Smooth muscle cell (in vitro differentiated cells): ENCODE measurements at regions not wholly inside any gene's neighbourhood (a gene's known extent, or its start where the extent isn't known, plus 50 kb on each side); places are given as distances from the start of the nearest gene placed in this dataset.
A peak's percentile ranks its signal among the peaks of the same experiment; 100 is the strongest.

Source experiments
- DNase-seq: peaks from one replicate; lab custom pipeline; 2025; ENCODE audit not compliant: unreplicated experiment; lab: John Stamatoyannopoulos, UW
- H2AFZ ChIP-seq: fragments of 200-600 bp; sonication (generic); 2 replicates; pipeline ENCODE4 v1.6.0; 2016; ENCODE audit warnings: antibody characterized with exemption, low read depth, mild to moderate bottlenecking
- H3F3A ChIP-seq: fragments of 200-600 bp; sonication (generic); 2 replicates; pipeline ENCODE4 v1.6.0; 2017; ENCODE audit warnings: antibody characterized with exemption, low read depth
- H3K27ac ChIP-seq: fragments of 200-600 bp; sonication (generic); 2 replicates; pipeline ENCODE4 v1.5.1; 2016; ENCODE audit warnings: low read depth, mild to moderate bottlenecking
- H3K27me3 ChIP-seq: fragments of 200-600 bp; sonication (generic); 2 replicates; pipeline ENCODE4 v1.6.1; 2016; ENCODE audit warnings: low read depth, mild to moderate bottlenecking
- H3K36me3 ChIP-seq: fragments of 200-600 bp; sonication (generic); 2 replicates; pipeline ENCODE4 v1.5.1; 2016; ENCODE audit warnings: low read depth
- H3K4me1 ChIP-seq: fragments of 200-600 bp; sonication (generic); 2 replicates; pipeline ENCODE4 v1.5.1; 2016; ENCODE audit warnings: low read depth
- H3K4me2 ChIP-seq: fragments of 200-600 bp; sonication (generic); 2 replicates; pipeline ENCODE4 v1.6.0; 2016; ENCODE audit warnings: mild to moderate bottlenecking
- H3K4me3 ChIP-seq: fragments of 200-600 bp; sonication (generic); 2 replicates; pipeline ENCODE4 v1.5.1; 2016; ENCODE audit warnings: mild to moderate bottlenecking
- H3K79me2 ChIP-seq: fragments of 200-600 bp; sonication (generic); 2 replicates; pipeline ENCODE4 v1.6.0; 2016; ENCODE audit warnings: low read depth, mild to moderate bottlenecking
- H3K9ac ChIP-seq: fragments of 200-600 bp; sonication (generic); 2 replicates; pipeline ENCODE4 v1.6.0; 2016; ENCODE audit warnings: low read depth
- H3K9me3 ChIP-seq: fragments of 200-600 bp; sonication (generic); replicated peaks from 2 replicates; pipeline ENCODE4 v1.5.1; 2016; ENCODE audit warnings: low read depth
- H4K20me1 ChIP-seq: fragments of 200-600 bp; sonication (generic); 2 replicates; pipeline ENCODE4 v1.6.0; 2016; ENCODE audit warnings: low read depth
- WGBS: methylation state at CpG from one replicate; pipeline ENCODE4 v1.1.7; 2016; ENCODE audit warnings: low lambda C conversion rate; 5-methylcytosine and 5-hydroxymethylcytosine counted together
- TF ChIP-seq, protein P1 (sequence below): fragments of 200-600 bp; sonication (generic); IDR thresholded peaks from 2 replicates; pipeline ENCODE4 v1.5.1; 2017; ENCODE audit warnings: borderline replicate concordance, mild to moderate bottlenecking, antibody characterized with exemption; ENCODE audit not compliant: insufficient read depth, poor library complexity, severe bottlenecking

DNA sequence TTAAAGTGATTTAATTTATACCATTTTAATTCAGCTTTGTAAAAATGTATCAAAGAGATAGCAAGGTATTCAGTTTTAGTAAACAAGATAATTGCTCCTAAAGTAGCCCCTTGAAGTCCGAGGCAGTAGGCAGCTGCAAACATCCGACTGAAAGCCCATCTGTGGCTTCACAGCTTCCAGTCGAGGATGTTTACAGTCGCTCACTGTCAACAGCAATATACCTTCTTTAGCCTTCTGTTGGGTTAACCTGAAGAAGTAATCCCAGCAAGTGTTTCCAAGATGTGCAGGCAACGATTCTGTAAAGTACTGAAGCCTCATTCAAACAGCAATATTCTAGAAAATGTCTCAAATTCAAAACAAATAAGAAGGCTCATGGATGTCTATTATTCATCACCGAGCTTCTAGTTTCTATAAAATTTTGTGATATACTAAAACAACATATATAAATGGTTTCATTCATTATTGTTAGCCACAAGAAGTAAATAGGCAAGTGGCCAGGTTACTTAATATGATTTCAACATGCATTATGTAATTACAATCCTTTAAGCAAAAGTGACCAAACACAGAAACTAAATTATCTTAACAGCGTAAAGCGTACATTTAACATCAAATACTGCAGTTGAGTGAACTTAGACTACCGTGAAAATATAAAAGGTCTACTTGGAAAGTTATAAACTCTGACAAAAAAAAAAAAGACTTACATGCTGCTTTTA is 115.0 kb downstream of the OGFRL1 start:
- WGBS: 52% methylated on average over 9 of the region's 9 CpGs
- Histone ChIP-seq H3F3A (peaks cover 6% of the 10 kb centered on the region), H3K4me3 (no peak overlapping the region), H3K27me3 (no peaks in the 10 kb centered on the region), H3K4me1 (peaks cover 27% of the 10 kb centered on the region), H3K9me3 (no peaks in the 10 kb centered on the region), H2AFZ (no peak overlapping the region), H3K36me3 (no peaks in the 10 kb centered on the region), H3K4me2 (peak overlapping the region; percentile 36), H3K79me2 (peaks cover 4% of the 10 kb centered on the region), H3K9ac (no peak overlapping the region), H3K27ac (peak overlapping the region; percentile 28), H4K20me1 (no peaks in the 10 kb centered on the region)
- no peak for DNase-seq
- TF ChIP-seq, protein P1, sequence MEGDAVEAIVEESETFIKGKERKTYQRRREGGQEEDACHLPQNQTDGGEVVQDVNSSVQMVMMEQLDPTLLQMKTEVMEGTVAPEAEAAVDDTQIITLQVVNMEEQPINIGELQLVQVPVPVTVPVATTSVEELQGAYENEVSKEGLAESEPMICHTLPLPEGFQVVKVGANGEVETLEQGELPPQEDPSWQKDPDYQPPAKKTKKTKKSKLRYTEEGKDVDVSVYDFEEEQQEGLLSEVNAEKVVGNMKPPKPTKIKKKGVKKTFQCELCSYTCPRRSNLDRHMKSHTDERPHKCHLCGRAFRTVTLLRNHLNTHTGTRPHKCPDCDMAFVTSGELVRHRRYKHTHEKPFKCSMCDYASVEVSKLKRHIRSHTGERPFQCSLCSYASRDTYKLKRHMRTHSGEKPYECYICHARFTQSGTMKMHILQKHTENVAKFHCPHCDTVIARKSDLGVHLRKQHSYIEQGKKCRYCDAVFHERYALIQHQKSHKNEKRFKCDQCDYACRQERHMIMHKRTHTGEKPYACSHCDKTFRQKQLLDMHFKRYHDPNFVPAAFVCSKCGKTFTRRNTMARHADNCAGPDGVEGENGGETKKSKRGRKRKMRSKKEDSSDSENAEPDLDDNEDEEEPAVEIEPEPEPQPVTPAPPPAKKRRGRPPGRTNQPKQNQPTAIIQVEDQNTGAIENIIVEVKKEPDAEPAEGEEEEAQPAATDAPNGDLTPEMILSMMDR: no peak

- Histone ChIP-seq H3K27me3 (no peaks in the 10 kb centered on the region), H3K4me1 (peaks cover 27% of the 10 kb centered on the region), H3K36me3 (no peaks in the 10 kb centered on the region), H3K9ac (no peak overlapping the region), H3K4me2 (peak overlapping the region; percentile 42), H3F3A (peaks cover 6% of the 10 kb centered on the region), H3K9me3 (no peaks in the 10 kb centered on the region), H3K27ac (peak overlapping the region; percentile 30), H3K79me2 (peaks cover 4% of the 10 kb centered on the region), H4K20me1 (no peaks in the 10 kb centered on the region), H3K4me3 (no peak overlapping the region), H2AFZ (no peak overlapping the region)
- WGBS: 66% methylated on average over 4 of the region's 4 CpGs
- no peak for DNase-seq
- TF ChIP-seq, protein P1: no peak
Measured at GRCh38 chr6:71404145-71404966, 115.7 kb downstream of the OGFRL1 start.

- Histone ChIP-seq H3K27ac (peak overlapping the region; percentile 30), H3K9me3 (no peaks in the 10 kb centered on the region), H3K27me3 (no peaks in the 10 kb centered on the region), H3K9ac (no peak overlapping the region), H3K4me3 (no peak overlapping the region), H2AFZ (no peak overlapping the region), H3K4me2 (peak overlapping the region; percentile 42), H4K20me1 (no peaks in the 10 kb centered on the region), H3K36me3 (no peaks in the 10 kb centered on the region), H3K79me2 (peaks cover 4% of the 10 kb centered on the region), H3F3A (peaks cover 6% of the 10 kb centered on the region), H3K4me1 (peaks cover 27% of the 10 kb centered on the region)
- 21% methylated on average over 1 of the region's 1 CpG for WGBS
- TF ChIP-seq, protein P1: no peak
- DNase-seq: no peak
Measured at GRCh38 chr6:71404967-71405278, 116.3 kb downstream of the OGFRL1 start.

DNA sequence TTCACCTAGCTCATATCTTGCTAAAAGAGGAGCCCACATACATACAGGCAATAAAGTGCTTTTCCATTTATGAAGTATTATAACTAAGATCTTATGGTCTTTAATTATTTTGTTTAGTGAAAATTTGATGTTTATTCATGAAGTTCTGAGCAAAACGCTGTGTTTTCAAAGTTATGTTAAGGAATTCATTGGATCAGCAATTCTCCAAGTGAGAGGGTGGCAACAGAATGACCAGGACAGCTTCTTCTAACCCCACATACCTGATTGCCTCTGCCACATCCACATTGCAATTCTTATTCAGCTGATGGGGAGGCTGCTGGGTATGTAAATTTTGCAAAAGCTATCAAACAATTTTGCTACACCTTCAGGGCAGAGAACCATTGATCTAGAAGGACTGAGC is 116.8 kb downstream of the OGFRL1 start:
- H4K20me1 ChIP-seq: no peaks in the 10 kb centered on the region
- no peak overlapping the region for H3K4me3 ChIP-seq
- no peak overlapping the region for H2AFZ ChIP-seq
- H3K36me3 ChIP-seq: no peaks in the 10 kb centered on the region
- H3K27me3 ChIP-seq: no peaks in the 10 kb centered on the region
- H3K4me2 ChIP-seq: peak overlapping the region; percentile 42
- WGBS: 41% methylated on average over 1 of the region's 1 CpG
- TF ChIP-seq, protein P1: no peak
- peaks cover 4% of the 10 kb centered on the region for H3K79me2 ChIP-seq
- H3K27ac ChIP-seq: peak overlapping the region; percentile 30
- peaks cover 6% of the 10 kb centered on the region for H3F3A ChIP-seq
- H3K9ac ChIP-seq: no peak overlapping the region
- no peaks in the 10 kb centered on the region for H3K9me3 ChIP-seq
- no peak for DNase-seq
- peaks cover 27% of the 10 kb centered on the region for H3K4me1 ChIP-seq
